ENCODE measurements at regions not wholly inside any gene's neighbourhood (a gene's known extent, or its start where the extent isn't known, plus 50 kb on each side); places are given as distances from the start of the nearest gene placed in this dataset.

DNA sequence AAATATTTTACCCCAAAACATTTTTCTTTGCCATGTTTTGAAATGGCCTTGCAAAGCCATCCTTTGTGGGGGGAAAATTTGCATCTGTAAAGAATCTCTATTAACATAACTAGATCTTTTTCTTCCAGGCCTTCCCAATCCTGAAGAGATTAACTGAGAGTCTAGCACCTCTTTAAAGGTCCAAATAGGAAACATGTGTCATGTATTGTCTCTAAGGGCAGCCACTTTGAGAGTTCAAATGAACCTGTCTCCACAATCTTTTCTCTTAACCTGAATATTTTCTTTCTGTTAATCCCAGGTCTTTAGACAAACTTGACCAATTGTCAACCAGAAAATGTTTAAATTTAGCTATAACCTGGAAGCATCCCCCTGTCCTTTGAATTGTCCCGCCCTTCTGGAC, 236.6 kb upstream of the PROK2 start:
- Histone ChIP-seq H4K8ac (replicated peaks; ENCODE audit: insufficient read length, low read depth, low read length) (no peak overlapping the region), H3K27ac (ENCODE audit: insufficient read length, low read depth, low read length) (no peak overlapping the region), H2BK5ac (ENCODE audit: insufficient read length, low read length) (no peak overlapping the region), H3K56ac (ENCODE audit: insufficient read length, low read depth, low read length) (no peak overlapping the region), H2BK12ac (ENCODE audit: insufficient read length, low read depth, low read length) (no peak overlapping the region), H3K9ac (ENCODE audit: extremely low read depth, insufficient read length, low read length) (no peak overlapping the region), H3K18ac (ENCODE audit: insufficient read length, low read depth, low read length) (no peak overlapping the region), H3K27me3 (ENCODE audit: insufficient read depth, low read length) (no peaks in the 10 kb centered on the region), H3K9me3 (ENCODE audit: control insufficient read depth, low read depth, low read length) (peaks cover 13% of the 10 kb centered on the region), H2BK15ac (ENCODE audit: low read depth, low read length) (no peak overlapping the region), H4K20me1 (ENCODE audit: control insufficient read depth, insufficient read depth, insufficient read length) (no peaks in the 10 kb centered on the region), H3K4ac (ENCODE audit: low read depth, low read length) (no peak overlapping the region), H3K14ac (ENCODE audit: insufficient read depth, low read length) (no peak overlapping the region), H2BK120ac (ENCODE audit: low read depth, low read length, poor library complexity, severe bottlenecking) (no peak overlapping the region), H3K4me2 (ENCODE audit: insufficient read depth, insufficient read length, low read length) (no peak overlapping the region), H2AFZ (ENCODE audit: low read length) (no peak overlapping the region), H2BK20ac (ENCODE audit: low read depth, low read length, poor library complexity, severe bottlenecking) (no peak overlapping the region), H3K79me1 (ENCODE audit: insufficient read depth, low read depth, low read length, poor library complexity, severe bottlenecking) (no peaks in the 10 kb centered on the region), H3T11ph (ENCODE audit: low read length) (no peak overlapping the region), H3K79me2 (ENCODE audit: insufficient read depth, low read length) (no peaks in the 10 kb centered on the region), H3K23me2 (ENCODE audit: insufficient read length, low read depth, low read length, poor library complexity, severe bottlenecking) (no peaks in the 10 kb centered on the region), H3K23ac (ENCODE audit: insufficient read length, low read depth, low read length) (no peak overlapping the region), H4K91ac (ENCODE audit: insufficient read length, low read depth, low read length) (no peak overlapping the region), H3K4me1 (ENCODE audit: insufficient read depth, low read length) (no peaks in the 10 kb centered on the region; the same call in 1 of the 2 replicates), H4K5ac (ENCODE audit: insufficient read length, low read depth, low read length) (no peak overlapping the region), H2AK5ac (ENCODE audit: insufficient read length, low read length) (no peak overlapping the region)
- TF ChIP-seq CTCF (conservative IDR thresholded peaks at IDR 0.05), result no peak
- Mint-ChIP-seq H3K36me3 (ENCODE audit: insufficient read depth in 1 of 3, low read depth in 3 of 3) (peaks cover 33 to 38% (median 34%) of the 10 kb centered on the region in 3 experiments), H3K27ac (peak overlapping the region in 1 of 3 experiments; percentile 37; a peak in 2 of 7 replicates), H3K4me1 (peaks cover 27 to 29% of the 10 kb centered on the region in 2 experiments), H3K4me3 (no peak overlapping the region), H3K27me3 (ENCODE audit: low read depth) (no peaks in the 10 kb centered on the region; the same call in 1 of the 2 replicates), H3K9me3 (peaks cover 34 to 36% of the 10 kb centered on the region in 2 experiments)
- no CpG with 5 or more reads among the region's 1 CpG for WGBS (ENCODE audit: extremely low coverage, insufficient read length, low lambda C conversion rate)
- DNase-seq, result no peak

Data from H9 (cell line).